SU-DHL-6 (cell line): ENCODE measurements at regions not wholly inside any gene's neighbourhood (a gene's known extent, or its start where the extent isn't known, plus 50 kb on each side); places are given as distances from the start of the nearest gene placed in this dataset.

Source experiments
- EZH2phosphoT487 ChIP-seq: fragments of 200-600 bp; sonication (generic), shearing (Covaris generic); conservative IDR thresholded peaks from 2 replicates; pipeline ENCODE4 v1.6.1; 2018; ENCODE audit warnings: mild to moderate bottlenecking, antibody characterized with exemption, low read length, moderate library complexity, mixed read lengths
- TF ChIP-seq, protein P1 (sequence below): fragments of 200-600 bp; sonication (generic); IDR thresholded peaks from one replicate; pipeline ENCODE4 v1.5.1; 2017; ENCODE audit warnings: antibody characterized with exemption, mild to moderate bottlenecking, low read length, moderate library complexity; ENCODE audit not compliant: insufficient read depth, poor library complexity, severe bottlenecking

- TF ChIP-seq, protein P1, sequence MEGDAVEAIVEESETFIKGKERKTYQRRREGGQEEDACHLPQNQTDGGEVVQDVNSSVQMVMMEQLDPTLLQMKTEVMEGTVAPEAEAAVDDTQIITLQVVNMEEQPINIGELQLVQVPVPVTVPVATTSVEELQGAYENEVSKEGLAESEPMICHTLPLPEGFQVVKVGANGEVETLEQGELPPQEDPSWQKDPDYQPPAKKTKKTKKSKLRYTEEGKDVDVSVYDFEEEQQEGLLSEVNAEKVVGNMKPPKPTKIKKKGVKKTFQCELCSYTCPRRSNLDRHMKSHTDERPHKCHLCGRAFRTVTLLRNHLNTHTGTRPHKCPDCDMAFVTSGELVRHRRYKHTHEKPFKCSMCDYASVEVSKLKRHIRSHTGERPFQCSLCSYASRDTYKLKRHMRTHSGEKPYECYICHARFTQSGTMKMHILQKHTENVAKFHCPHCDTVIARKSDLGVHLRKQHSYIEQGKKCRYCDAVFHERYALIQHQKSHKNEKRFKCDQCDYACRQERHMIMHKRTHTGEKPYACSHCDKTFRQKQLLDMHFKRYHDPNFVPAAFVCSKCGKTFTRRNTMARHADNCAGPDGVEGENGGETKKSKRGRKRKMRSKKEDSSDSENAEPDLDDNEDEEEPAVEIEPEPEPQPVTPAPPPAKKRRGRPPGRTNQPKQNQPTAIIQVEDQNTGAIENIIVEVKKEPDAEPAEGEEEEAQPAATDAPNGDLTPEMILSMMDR, result peak; percentile 75
- no peak for TF ChIP-seq EZH2phosphoT487
Measured at GRCh38 chr6:112780498-112781096, 433.5 kb downstream of the RFPL4B start.
